ENCODE measurements at regions not wholly inside any gene's neighbourhood (a gene's known extent, or its start where the extent isn't known, plus 50 kb on each side); places are given as distances from the start of the nearest gene placed in this dataset.
"Not testable (repeated sequence)": the region's sequence is repeated elsewhere in the genome, so short reads cannot be mapped to it uniquely, and the experiment has no call there.

DNA sequence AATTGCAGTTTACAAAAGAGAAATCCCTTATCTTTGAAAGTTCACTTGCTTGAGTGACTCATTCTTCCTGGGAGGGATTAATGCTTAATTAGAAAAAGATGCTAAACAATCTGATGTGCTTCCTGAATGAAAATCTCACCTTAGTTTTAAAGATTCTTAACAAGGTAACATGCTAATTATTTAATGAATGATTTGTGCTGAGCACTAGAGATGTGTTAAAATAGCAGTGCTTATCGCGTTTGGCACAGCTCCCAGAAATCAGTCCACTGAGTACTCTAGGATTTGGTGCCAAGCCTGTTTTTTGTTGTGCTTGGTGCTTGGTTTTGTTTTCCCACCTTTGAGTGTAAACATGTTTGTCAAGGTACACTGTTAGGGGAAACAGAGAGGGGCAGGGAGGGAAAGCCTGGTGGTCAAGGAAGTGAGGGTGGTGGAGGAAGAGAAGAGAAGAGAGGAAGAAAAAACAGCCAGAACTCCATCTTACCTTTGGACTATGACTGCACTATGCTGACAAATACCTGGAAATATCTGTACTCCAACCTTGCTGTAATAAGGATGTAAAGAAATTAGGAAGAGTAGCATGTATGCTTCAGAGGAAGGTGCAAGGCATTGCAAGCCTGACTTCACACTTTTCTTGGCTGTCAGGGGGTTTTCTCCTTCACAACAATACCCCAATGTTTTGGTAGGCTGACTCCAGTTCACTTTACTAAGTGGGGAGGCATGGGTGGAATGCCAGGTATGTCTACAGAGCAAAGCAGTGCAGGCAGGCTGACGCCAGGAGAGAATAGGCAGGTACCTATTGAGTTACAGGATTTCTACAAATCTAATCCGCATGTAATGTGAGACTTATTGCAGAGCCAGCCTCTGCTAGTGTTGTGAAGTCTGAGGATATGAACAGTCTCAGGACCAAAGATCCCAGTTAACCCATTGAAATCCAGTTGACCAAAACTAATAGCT is 157.2 kb upstream of the ISL1 start:
- no peaks in the 10 kb centered on the region for H3K9me3 ChIP-seq
- H3K27me3 ChIP-seq: no peaks in the 10 kb centered on the region
- H3K4me1 ChIP-seq (ENCODE audit: control insufficient read depth in 1 of 2, insufficient read depth in 1 of 2, low read depth in 1 of 2, low read length in 1 of 2): no peaks in the 10 kb centered on the region
- TF ChIP-seq, protein P1, sequence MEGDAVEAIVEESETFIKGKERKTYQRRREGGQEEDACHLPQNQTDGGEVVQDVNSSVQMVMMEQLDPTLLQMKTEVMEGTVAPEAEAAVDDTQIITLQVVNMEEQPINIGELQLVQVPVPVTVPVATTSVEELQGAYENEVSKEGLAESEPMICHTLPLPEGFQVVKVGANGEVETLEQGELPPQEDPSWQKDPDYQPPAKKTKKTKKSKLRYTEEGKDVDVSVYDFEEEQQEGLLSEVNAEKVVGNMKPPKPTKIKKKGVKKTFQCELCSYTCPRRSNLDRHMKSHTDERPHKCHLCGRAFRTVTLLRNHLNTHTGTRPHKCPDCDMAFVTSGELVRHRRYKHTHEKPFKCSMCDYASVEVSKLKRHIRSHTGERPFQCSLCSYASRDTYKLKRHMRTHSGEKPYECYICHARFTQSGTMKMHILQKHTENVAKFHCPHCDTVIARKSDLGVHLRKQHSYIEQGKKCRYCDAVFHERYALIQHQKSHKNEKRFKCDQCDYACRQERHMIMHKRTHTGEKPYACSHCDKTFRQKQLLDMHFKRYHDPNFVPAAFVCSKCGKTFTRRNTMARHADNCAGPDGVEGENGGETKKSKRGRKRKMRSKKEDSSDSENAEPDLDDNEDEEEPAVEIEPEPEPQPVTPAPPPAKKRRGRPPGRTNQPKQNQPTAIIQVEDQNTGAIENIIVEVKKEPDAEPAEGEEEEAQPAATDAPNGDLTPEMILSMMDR (IDR thresholded peaks at IDR 0.05): no peak
- H3K27ac ChIP-seq: no peak overlapping the region
- H3K36me3 ChIP-seq: no peaks in the 10 kb centered on the region
- no peak overlapping the region for H3K4me3 ChIP-seq (ENCODE audit: low read depth in 1 of 2, low read length in 1 of 2)

DNA sequence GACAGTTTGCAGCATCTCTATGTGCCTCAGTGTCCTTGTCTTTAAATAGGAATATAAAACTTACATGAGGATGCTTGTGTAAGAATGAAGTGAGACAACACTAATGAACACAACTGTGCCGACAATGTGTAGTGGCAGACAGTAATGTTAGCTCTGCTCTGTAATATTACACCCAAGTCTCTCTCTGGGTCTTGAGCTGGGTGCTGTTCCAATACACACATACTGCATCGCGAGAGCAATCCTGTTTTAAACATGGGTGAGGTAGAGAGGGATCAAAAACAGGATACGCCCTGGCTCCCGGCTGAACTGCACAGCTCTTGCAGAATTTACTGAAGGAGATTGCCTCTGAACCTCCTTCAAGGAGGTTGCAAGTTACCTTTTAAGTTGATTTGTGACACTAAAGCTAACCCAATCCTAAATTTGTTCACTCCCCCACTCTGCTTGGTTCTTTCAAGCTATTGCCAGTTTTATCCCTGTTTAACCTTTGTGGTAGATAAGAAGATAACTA is 155.2 kb upstream of the ISL1 start:
- Histone ChIP-seq H3K27me3 (no peaks in the 10 kb centered on the region), H3K27ac (no peak overlapping the region), H3K9me3 (no peaks in the 10 kb centered on the region), H3K4me3 (ENCODE audit: low read depth in 1 of 2, low read length in 1 of 2) (no peak overlapping the region), H3K36me3 (no peaks in the 10 kb centered on the region), H3K4me1 (ENCODE audit: control insufficient read depth in 1 of 2, insufficient read depth in 1 of 2, low read depth in 1 of 2, low read length in 1 of 2) (no peaks in the 10 kb centered on the region)
- TF ChIP-seq, protein P1 (IDR thresholded peaks at IDR 0.05): no peak

DNA sequence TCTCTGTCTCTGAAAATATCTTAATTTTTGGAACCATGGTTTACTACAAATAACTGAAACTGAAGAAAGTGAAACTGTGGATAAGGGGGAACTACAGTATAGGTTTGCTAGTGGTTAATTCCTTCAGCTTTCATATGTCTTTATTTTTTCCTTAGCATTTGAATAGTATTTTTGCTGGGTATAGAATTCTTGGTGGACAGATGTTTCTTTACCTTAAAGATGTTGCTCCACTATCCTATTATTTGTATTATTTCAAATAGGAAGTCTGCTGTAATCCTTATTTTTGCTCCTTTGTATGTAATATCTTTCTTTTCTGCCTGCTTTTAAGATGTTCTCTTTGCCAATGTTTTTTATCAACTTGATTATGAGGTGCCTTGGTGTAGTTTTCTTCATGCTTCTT is 152.9 kb upstream of the ISL1 start:
- Histone ChIP-seq H3K9me3 (no peaks in the 10 kb centered on the region), H3K36me3 (no peaks in the 10 kb centered on the region), H3K4me3 (ENCODE audit: low read depth in 1 of 2, low read length in 1 of 2) (no peak overlapping the region), H3K27ac (no peak overlapping the region), H3K27me3 (no peaks in the 10 kb centered on the region), H3K4me1 (ENCODE audit: control insufficient read depth in 1 of 2, insufficient read depth in 1 of 2, low read depth in 1 of 2, low read length in 1 of 2) (no peaks in the 10 kb centered on the region)
- TF ChIP-seq, protein P1 (IDR thresholded peaks at IDR 0.05): no peak

DNA sequence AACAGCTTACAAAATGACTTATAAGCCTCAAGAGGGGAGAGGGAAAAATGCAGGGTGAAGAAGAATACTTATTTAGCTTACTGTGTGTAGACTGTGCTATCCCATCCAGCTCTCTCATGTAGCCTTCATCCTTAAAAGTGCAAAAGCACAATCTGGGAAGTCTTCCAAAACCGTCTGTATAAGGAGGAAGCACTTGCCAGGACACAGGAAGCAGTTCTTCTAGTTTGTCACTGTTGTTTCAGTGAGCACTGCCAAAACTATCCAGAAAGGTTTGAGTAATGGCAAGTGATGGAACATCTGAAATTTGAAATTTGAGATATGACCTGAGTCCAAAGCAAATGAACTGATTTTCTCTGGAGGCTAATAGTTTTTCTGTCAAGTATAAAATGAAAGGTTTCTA is 140.8 kb upstream of the ISL1 start:
- Histone ChIP-seq H3K4me1 (ENCODE audit: control insufficient read depth in 1 of 2, insufficient read depth in 1 of 2, low read depth in 1 of 2, low read length in 1 of 2) (no peaks in the 10 kb centered on the region), H3K27me3 (no peaks in the 10 kb centered on the region), H3K27ac (no peak overlapping the region), H3K36me3 (no peaks in the 10 kb centered on the region), H3K4me3 (ENCODE audit: low read depth in 1 of 2, low read length in 1 of 2) (no peak overlapping the region), H3K9me3 (no peaks in the 10 kb centered on the region)
- TF ChIP-seq, protein P1 (IDR thresholded peaks at IDR 0.05): no peak

DNA sequence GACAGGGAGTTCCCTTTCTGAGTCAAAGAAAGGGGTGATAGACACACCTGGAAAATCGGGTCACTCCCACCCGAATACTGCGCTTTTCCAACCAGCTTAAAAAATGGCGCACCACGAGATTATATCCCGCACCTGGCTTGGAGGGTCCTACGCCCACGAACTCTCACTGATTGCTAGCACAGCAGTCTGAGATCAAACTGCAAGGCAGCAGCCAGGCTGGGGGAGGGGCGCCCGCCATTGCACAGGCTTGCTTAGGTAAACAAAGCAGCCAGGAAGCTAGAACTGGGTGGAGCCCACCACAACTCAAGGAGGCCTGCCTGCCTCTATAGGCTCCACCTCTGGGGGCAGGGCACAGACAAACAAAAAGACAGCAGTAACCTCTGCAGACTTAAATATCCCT is 132.3 kb upstream of the ISL1 start:
- H3K4me1 ChIP-seq (ENCODE audit: control insufficient read depth in 1 of 2, insufficient read depth in 1 of 2, low read depth in 1 of 2, low read length in 1 of 2); H3K4me3 ChIP-seq (ENCODE audit: low read depth in 1 of 2, low read length in 1 of 2); H3K9me3 ChIP-seq; H3K36me3 ChIP-seq; H3K27me3 ChIP-seq; H3K27ac ChIP-seq: not testable (repeated sequence)

DNA sequence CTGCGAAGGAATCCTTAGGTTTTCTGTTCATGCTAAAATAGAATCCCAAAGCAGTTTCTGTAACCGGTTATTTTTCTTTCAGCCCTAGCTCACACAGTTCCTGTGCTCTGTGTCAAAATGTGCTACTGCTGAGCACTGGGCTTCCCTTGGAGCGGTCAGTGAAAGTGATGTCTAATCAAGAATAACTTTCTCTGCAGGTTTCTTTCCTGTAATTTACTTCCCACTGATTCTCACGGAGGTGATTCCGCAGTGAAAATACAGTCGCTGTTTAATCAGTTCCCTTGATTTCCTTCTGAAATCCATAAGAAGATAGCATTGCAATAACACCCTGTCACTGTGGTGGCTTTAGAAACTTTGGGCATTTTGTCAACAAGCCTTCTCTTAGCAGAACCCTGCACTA is 112.0 kb upstream of the ISL1 start:
- TF ChIP-seq, protein P1 (IDR thresholded peaks at IDR 0.05): no peak
- Histone ChIP-seq H3K27me3 (no peaks in the 10 kb centered on the region), H3K9me3 (no peaks in the 10 kb centered on the region), H3K27ac (no peak overlapping the region), H3K4me3 (ENCODE audit: low read depth in 1 of 2, low read length in 1 of 2) (no peak overlapping the region), H3K4me1 (ENCODE audit: control insufficient read depth in 1 of 2, insufficient read depth in 1 of 2, low read depth in 1 of 2, low read length in 1 of 2) (no peaks in the 10 kb centered on the region), H3K36me3 (no peaks in the 10 kb centered on the region)
